ENCODE measurements at regions not wholly inside any gene's neighbourhood (a gene's known extent, or its start where the extent isn't known, plus 50 kb on each side); places are given as distances from the start of the nearest gene placed in this dataset.

DNA sequence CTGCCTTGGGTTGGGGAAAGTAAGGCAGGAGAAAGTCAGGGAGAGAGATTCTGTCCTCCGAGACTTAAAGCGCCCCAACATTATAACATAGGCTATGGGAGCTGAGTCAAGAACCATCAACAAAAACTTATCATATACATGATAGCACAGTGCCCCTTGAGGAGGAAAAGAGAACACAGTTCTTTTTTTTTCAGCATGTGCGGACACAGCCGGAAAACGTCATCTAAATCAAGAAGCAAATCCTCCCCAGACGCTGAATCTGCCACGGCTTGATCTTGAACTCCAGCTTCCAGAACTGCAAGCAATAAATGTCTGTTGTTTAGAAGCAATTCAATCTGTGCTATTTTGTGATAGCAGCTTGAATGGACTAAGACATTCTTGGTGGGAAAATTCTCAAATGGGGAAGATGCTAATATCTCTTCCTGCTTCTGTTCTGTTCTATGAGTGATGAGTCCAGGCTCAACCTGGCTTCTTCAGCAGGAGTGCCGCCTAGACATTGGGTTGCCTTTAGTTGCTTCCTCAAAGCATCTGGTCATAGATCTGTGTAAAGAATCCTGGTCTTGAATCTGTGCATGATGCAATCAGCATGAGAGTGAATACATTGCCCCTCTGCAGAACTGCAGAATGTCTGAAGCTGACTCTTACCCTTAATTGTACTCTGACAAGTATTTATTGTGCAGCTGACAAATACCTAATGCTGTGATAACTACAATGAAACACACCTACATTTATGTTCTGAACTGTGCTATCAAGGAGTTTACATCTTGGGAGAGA is 549.8 kb upstream of the PRKX start:
- TF ChIP-seq, protein P1, sequence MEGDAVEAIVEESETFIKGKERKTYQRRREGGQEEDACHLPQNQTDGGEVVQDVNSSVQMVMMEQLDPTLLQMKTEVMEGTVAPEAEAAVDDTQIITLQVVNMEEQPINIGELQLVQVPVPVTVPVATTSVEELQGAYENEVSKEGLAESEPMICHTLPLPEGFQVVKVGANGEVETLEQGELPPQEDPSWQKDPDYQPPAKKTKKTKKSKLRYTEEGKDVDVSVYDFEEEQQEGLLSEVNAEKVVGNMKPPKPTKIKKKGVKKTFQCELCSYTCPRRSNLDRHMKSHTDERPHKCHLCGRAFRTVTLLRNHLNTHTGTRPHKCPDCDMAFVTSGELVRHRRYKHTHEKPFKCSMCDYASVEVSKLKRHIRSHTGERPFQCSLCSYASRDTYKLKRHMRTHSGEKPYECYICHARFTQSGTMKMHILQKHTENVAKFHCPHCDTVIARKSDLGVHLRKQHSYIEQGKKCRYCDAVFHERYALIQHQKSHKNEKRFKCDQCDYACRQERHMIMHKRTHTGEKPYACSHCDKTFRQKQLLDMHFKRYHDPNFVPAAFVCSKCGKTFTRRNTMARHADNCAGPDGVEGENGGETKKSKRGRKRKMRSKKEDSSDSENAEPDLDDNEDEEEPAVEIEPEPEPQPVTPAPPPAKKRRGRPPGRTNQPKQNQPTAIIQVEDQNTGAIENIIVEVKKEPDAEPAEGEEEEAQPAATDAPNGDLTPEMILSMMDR (IDR thresholded peaks at IDR 0.05): no peak
- TF ChIP-seq POLR2AphosphoS5 (IDR thresholded peaks at IDR 0.05): no peak
- no peak for TF ChIP-seq POLR2A (IDR thresholded peaks at IDR 0.05)
